HG02798 (cell line): ENCODE measurements at regions not wholly inside any gene's neighbourhood (a gene's known extent, or its start where the extent isn't known, plus 50 kb on each side); places are given as distances from the start of the nearest gene placed in this dataset.

Experiments used
- ATAC-seq: cut with Tn5 transposase; IDR thresholded peaks from one replicate; pipeline ENCODE4 v1.9.1; 2021; ENCODE audit warnings: mild to moderate bottlenecking; ENCODE audit not compliant: unreplicated experiment, poor library complexity

GRCh38 chr6:117076076-117076475, 189.3 kb upstream of the VGLL2 start:
- ATAC-seq: no peak

- no peak for ATAC-seq
Measured at GRCh38 chr6:117077300-117077699, 188.1 kb upstream of the VGLL2 start.

- no peak for ATAC-seq
Measured at GRCh38 chr6:117078624-117079023, 186.7 kb upstream of the VGLL2 start.

- ATAC-seq: no peak
Measured at GRCh38 chr6:117079951-117080350, 185.4 kb upstream of the VGLL2 start.

- no peak for ATAC-seq
Measured at GRCh38 chr6:117089604-117090003, 175.8 kb upstream of the VGLL2 start.

- ATAC-seq: no peak
Measured at GRCh38 chr6:117110146-117110545, 155.2 kb upstream of the VGLL2 start.

- ATAC-seq: no peak
Measured at GRCh38 chr6:117110737-117111136, 154.6 kb upstream of the VGLL2 start.

GRCh38 chr6:117117652-117118051, 147.7 kb upstream of the VGLL2 start:
- no peak for ATAC-seq

- ATAC-seq: peak; percentile 50
Measured at GRCh38 chr6:117118490-117118889, 146.9 kb upstream of the VGLL2 start.

GRCh38 chr6:117126213-117126612, 139.1 kb upstream of the VGLL2 start:
- no peak for ATAC-seq

- no peak for ATAC-seq
Measured at GRCh38 chr6:117128052-117128451, 137.3 kb upstream of the VGLL2 start.

GRCh38 chr6:117130125-117130524, 135.2 kb upstream of the VGLL2 start:
- no peak for ATAC-seq

GRCh38 chr6:117136702-117137101, 128.7 kb upstream of the VGLL2 start:
- no peak for ATAC-seq

GRCh38 chr6:117137711-117138110, 127.6 kb upstream of the VGLL2 start:
- no peak for ATAC-seq

- no peak for ATAC-seq
Measured at GRCh38 chr6:117138425-117138824, 126.9 kb upstream of the VGLL2 start.

- no peak for ATAC-seq
Measured at GRCh38 chr6:117138920-117139319, 126.4 kb upstream of the VGLL2 start.

- no peak for ATAC-seq
Measured at GRCh38 chr6:117142142-117142541, 123.2 kb upstream of the VGLL2 start.

- no peak for ATAC-seq
Measured at GRCh38 chr6:117142995-117143394, 122.4 kb upstream of the VGLL2 start.

GRCh38 chr6:117143647-117144046, 121.7 kb upstream of the VGLL2 start:
- ATAC-seq: no peak

- ATAC-seq: no peak
Measured at GRCh38 chr6:117145940-117146339, 119.4 kb upstream of the VGLL2 start.

- ATAC-seq: no peak
Measured at GRCh38 chr6:117149324-117149723, 116.0 kb upstream of the VGLL2 start.

- no peak for ATAC-seq
Measured at GRCh38 chr6:117156741-117157140, 108.6 kb upstream of the VGLL2 start.

- no peak for ATAC-seq
Measured at GRCh38 chr6:117157448-117157847, 107.9 kb upstream of the VGLL2 start.
